ENCODE measurements at regions not wholly inside any gene's neighbourhood (a gene's known extent, or its start where the extent isn't known, plus 50 kb on each side); places are given as distances from the start of the nearest gene placed in this dataset.
"Not testable (repeated sequence)": the region's sequence is repeated elsewhere in the genome, so short reads cannot be mapped to it uniquely, and the experiment has no call there.

DNA sequence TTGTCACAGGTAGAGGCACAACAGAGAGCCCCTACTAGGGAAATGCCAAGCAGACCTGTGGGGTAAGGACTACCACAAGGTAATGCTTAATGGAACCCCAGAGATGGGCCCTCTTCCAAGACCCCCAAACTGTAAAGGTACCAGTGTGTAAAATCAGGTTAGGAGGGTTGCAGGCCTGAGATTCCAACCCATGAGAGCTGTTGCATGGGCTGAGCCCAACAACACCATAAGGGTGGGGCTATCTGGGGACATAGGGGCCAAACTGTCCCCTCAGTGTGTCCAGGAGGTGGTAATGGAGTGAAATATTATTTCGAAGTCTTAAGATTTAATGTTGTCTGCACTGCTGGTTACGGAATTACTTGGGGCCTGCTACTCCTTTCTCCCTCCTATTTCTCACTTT is 620.2 kb downstream of the ETNK1 start:
- no peak for ATAC-seq (ENCODE audit: poor library complexity)
- no peaks in the 10 kb centered on the region for H3K27me3 ChIP-seq (ENCODE audit: control insufficient read depth in 1 of 2, insufficient read depth in 2 of 2, low read length in 2 of 2)
- H3K36me3 ChIP-seq (ENCODE audit: insufficient read depth, low read length): no peaks in the 10 kb centered on the region
- no peak overlapping the region for H3K27ac Mint-ChIP-seq
- no peaks in the 10 kb centered on the region for H3K9me3 Mint-ChIP-seq
- intact Hi-C loops (cut with DNase I, micrococcal nuclease): no loop called here
- no peak overlapping the region for H3K4me3 ChIP-seq (ENCODE audit: low read length)
- H3K4me3 Mint-ChIP-seq: no peak overlapping the region
- no peak for DNase-seq
- no peaks in the 10 kb centered on the region for H3K4me1 ChIP-seq (ENCODE audit: insufficient read depth, low read length)
- no peaks in the 10 kb centered on the region for H3K27me3 Mint-ChIP-seq
- no peaks in the 10 kb centered on the region for H3K4me1 Mint-ChIP-seq (ENCODE audit: low read depth)
- H3K9me3 ChIP-seq (ENCODE audit: control insufficient read depth in 1 of 2, insufficient read depth in 1 of 2, low read length in 2 of 2): peaks cover 0 to 7% of the 10 kb centered on the region in 2 experiments
- ChIA-PET CTCF (no interaction called here), POLR2A (no interaction called here)
- no peak overlapping the region for H3K27ac ChIP-seq (ENCODE audit: low read depth in 1 of 2, low read length in 2 of 2)
- H3K36me3 Mint-ChIP-seq (ENCODE audit: low read depth): no peaks in the 10 kb centered on the region
- TF ChIP-seq CTCF (IDR thresholded peaks at IDR 0.05): no peak

DNA sequence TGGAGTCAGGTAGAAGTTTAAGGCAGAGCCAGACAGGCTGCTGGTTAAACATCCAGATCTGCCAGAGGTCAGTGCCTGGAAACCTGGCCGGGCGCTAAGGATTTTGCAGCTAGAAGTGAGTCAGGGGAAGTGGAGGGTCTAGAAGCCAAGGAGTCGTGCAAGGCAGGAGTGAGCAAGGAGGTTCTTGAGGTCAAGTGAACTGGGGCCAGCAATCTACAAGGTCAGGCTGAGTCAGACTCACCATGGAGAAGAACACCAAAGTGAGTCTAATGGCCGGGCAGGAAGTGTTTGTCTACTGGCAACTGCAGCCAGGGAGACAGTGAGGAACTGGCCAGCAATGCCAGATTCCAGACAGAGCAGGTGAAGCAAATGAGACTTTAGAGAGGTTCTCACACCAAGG is 628.2 kb downstream of the ETNK1 start:
- peaks cover 5% of the 10 kb centered on the region for H3K9me3 Mint-ChIP-seq

GRCh38 chr12:23253910-23254309 is 628.9 kb downstream of the ETNK1 start:
- H3K9me3 Mint-ChIP-seq; CTCF ChIA-PET; H3K36me3 ChIP-seq (ENCODE audit: insufficient read depth, low read length); H3K9me3 ChIP-seq (ENCODE audit: control insufficient read depth in 1 of 2, insufficient read depth in 1 of 2, low read length in 2 of 2); POLR2A ChIA-PET; H3K4me1 Mint-ChIP-seq (ENCODE audit: low read depth); ATAC-seq (ENCODE audit: poor library complexity); H3K27me3 ChIP-seq (ENCODE audit: control insufficient read depth in 1 of 2, insufficient read depth in 2 of 2, low read length in 2 of 2); H3K27ac ChIP-seq (ENCODE audit: low read depth in 1 of 2, low read length in 2 of 2); DNase-seq; intact Hi-C loops (cut with DNase I, micrococcal nuclease); H3K27me3 Mint-ChIP-seq; H3K27ac Mint-ChIP-seq; H3K4me3 ChIP-seq (ENCODE audit: low read length); H3K4me1 ChIP-seq (ENCODE audit: insufficient read depth, low read length); H3K4me3 Mint-ChIP-seq; H3K36me3 Mint-ChIP-seq (ENCODE audit: low read depth): not testable (repeated sequence)

More for the DNA sequence above, 628.2 kb downstream of the ETNK1 start:
- intact Hi-C loops (cut with DNase I, micrococcal nuclease): no loop called here
- Mint-ChIP-seq H3K4me3 (no peak overlapping the region), H3K36me3 (ENCODE audit: low read depth) (no peaks in the 10 kb centered on the region), H3K4me1 (ENCODE audit: low read depth) (no peaks in the 10 kb centered on the region), H3K27me3 (no peaks in the 10 kb centered on the region), H3K27ac (no peak overlapping the region)
- peaks cover 0 to 8% of the 10 kb centered on the region in 2 experiments for H3K9me3 ChIP-seq (ENCODE audit: control insufficient read depth in 1 of 2, insufficient read depth in 1 of 2, low read length in 2 of 2)
- ATAC-seq (ENCODE audit: poor library complexity): no peak
- ChIA-PET CTCF (no interaction called here), POLR2A (no interaction called here)
- H3K4me3 ChIP-seq (ENCODE audit: low read length): no peak overlapping the region
- DNase-seq: no peak
- no peaks in the 10 kb centered on the region for H3K36me3 ChIP-seq (ENCODE audit: insufficient read depth, low read length)
- H3K27me3 ChIP-seq (ENCODE audit: control insufficient read depth in 1 of 2, insufficient read depth in 2 of 2, low read length in 2 of 2): no peaks in the 10 kb centered on the region
- no peak overlapping the region for H3K27ac ChIP-seq (ENCODE audit: low read depth in 1 of 2, low read length in 2 of 2)
- H3K4me1 ChIP-seq (ENCODE audit: insufficient read depth, low read length): no peaks in the 10 kb centered on the region
- TF ChIP-seq CTCF (IDR thresholded peaks at IDR 0.05): no peak

- ChIA-PET CTCF (no interaction called here), POLR2A (no interaction called here)
Observed at GRCh38 chr12:23259558-23259957, 634.6 kb downstream of the ETNK1 start.

More at GRCh38 chr12:23259558-23259957, 634.6 kb downstream of the ETNK1 start:
- Mint-ChIP-seq H3K9me3 (peaks cover 6% of the 10 kb centered on the region), H3K4me1 (ENCODE audit: low read depth) (no peaks in the 10 kb centered on the region), H3K36me3 (ENCODE audit: low read depth) (no peaks in the 10 kb centered on the region), H3K4me3 (no peak overlapping the region), H3K27ac (no peak overlapping the region), H3K27me3 (no peaks in the 10 kb centered on the region)
- intact Hi-C loops (cut with DNase I, micrococcal nuclease): no loop called here
- no peaks in the 10 kb centered on the region for H3K4me1 ChIP-seq (ENCODE audit: insufficient read depth, low read length)
- H3K27ac ChIP-seq (ENCODE audit: low read depth in 1 of 2, low read length in 2 of 2): no peak overlapping the region
- ATAC-seq (ENCODE audit: poor library complexity) (no peak), DNase-seq (no peak)
- no peaks in the 10 kb centered on the region for H3K36me3 ChIP-seq (ENCODE audit: insufficient read depth, low read length)
- H3K9me3 ChIP-seq (ENCODE audit: control insufficient read depth in 1 of 2, insufficient read depth in 1 of 2, low read length in 2 of 2): no peaks in the 10 kb centered on the region
- no peak for TF ChIP-seq CTCF (IDR thresholded peaks at IDR 0.05)
- no peaks in the 10 kb centered on the region for H3K27me3 ChIP-seq (ENCODE audit: control insufficient read depth in 1 of 2, insufficient read depth in 2 of 2, low read length in 2 of 2)
- no peak overlapping the region for H3K4me3 ChIP-seq (ENCODE audit: low read length)

All from CD4-positive, alpha-beta T cell (primary cell).